ENCODE measurements at regions not wholly inside any gene's neighbourhood (a gene's known extent, or its start where the extent isn't known, plus 50 kb on each side); places are given as distances from the start of the nearest gene placed in this dataset.

- H3K4me3 Mint-ChIP-seq: no peak overlapping the region
- H3K4me2 ChIP-seq (ENCODE audit: insufficient read depth, insufficient read length, low read length): no peak overlapping the region
- no peak overlapping the region for H4K8ac ChIP-seq (replicated peaks; ENCODE audit: insufficient read length, low read depth, low read length)
- no peak overlapping the region for H2AFZ ChIP-seq (ENCODE audit: low read length)
- H3K9me3 Mint-ChIP-seq: no peaks in the 10 kb centered on the region
- H4K20me1 ChIP-seq (ENCODE audit: control insufficient read depth, insufficient read depth, insufficient read length): no peaks in the 10 kb centered on the region
- H3K79me1 ChIP-seq (ENCODE audit: insufficient read depth, low read depth, low read length, poor library complexity, severe bottlenecking): no peaks in the 10 kb centered on the region
- H3K23me2 ChIP-seq (ENCODE audit: insufficient read length, low read depth, low read length, poor library complexity, severe bottlenecking): no peaks in the 10 kb centered on the region
- no peaks in the 10 kb centered on the region for H3K27me3 ChIP-seq (ENCODE audit: insufficient read depth, low read length)
- no peaks in the 10 kb centered on the region for H3K27me3 Mint-ChIP-seq (ENCODE audit: low read depth)
- H2BK15ac ChIP-seq (ENCODE audit: low read depth, low read length): no peak overlapping the region
- H3K4ac ChIP-seq (ENCODE audit: low read depth, low read length): no peak overlapping the region
- no peaks in the 10 kb centered on the region for H3K79me2 ChIP-seq (ENCODE audit: insufficient read depth, low read length)
- no peak for DNase-seq
- H2BK5ac ChIP-seq (ENCODE audit: insufficient read length, low read length): no peak overlapping the region
- no peak overlapping the region for H3T11ph ChIP-seq (ENCODE audit: low read length)
- no peak overlapping the region for H3K56ac ChIP-seq (ENCODE audit: insufficient read length, low read depth, low read length)
- H4K91ac ChIP-seq (ENCODE audit: insufficient read length, low read depth, low read length): no peak overlapping the region
- no peak for TF ChIP-seq CTCF (conservative IDR thresholded peaks at IDR 0.05)
- H3K23ac ChIP-seq (ENCODE audit: insufficient read length, low read depth, low read length): no peak overlapping the region
- no peaks in the 10 kb centered on the region for H3K9me3 ChIP-seq (ENCODE audit: control insufficient read depth, low read depth, low read length)
- no peak overlapping the region for H3K9ac ChIP-seq (ENCODE audit: extremely low read depth, insufficient read length, low read length)
- no peak overlapping the region for H3K27ac ChIP-seq (ENCODE audit: insufficient read length, low read depth, low read length)
- H3K4me1 ChIP-seq (ENCODE audit: insufficient read depth, low read length): no peaks in the 10 kb centered on the region
- H3K4me1 Mint-ChIP-seq: no peaks in the 10 kb centered on the region
- no peak overlapping the region for H4K5ac ChIP-seq (ENCODE audit: insufficient read length, low read depth, low read length)
- no peak overlapping the region for H2BK120ac ChIP-seq (ENCODE audit: low read depth, low read length, poor library complexity, severe bottlenecking)
- no peak overlapping the region for H2BK12ac ChIP-seq (ENCODE audit: insufficient read length, low read depth, low read length)
- no peak overlapping the region for H3K18ac ChIP-seq (ENCODE audit: insufficient read length, low read depth, low read length)
- H2BK20ac ChIP-seq (ENCODE audit: low read depth, low read length, poor library complexity, severe bottlenecking): no peak overlapping the region
- no peak overlapping the region for H3K14ac ChIP-seq (ENCODE audit: insufficient read depth, low read length)
- H3K27ac Mint-ChIP-seq: no peak overlapping the region
- H2AK5ac ChIP-seq (ENCODE audit: insufficient read length, low read length): no peak overlapping the region
- WGBS (ENCODE audit: extremely low coverage, insufficient read length, low lambda C conversion rate): no CpG with 5 or more reads among the region's 1 CpG
- H3K36me3 Mint-ChIP-seq (ENCODE audit: insufficient read depth in 1 of 3, low read depth in 3 of 3): no peaks in the 10 kb centered on the region
Measured at GRCh38 chr3:87361956-87362355, 85.6 kb upstream of the POU1F1 start.

Measured in H9 (cell line).